IPS-NIHi7 (cell line): ENCODE measurements at regions not wholly inside any gene's neighbourhood (a gene's known extent, or its start where the extent isn't known, plus 50 kb on each side); places are given as distances from the start of the nearest gene placed in this dataset.
A peak's percentile ranks its signal among the peaks of the same experiment; 100 is the strongest.

Source experiments
- DNase-seq: peaks from one replicate; pipeline ENCODE4 v3.0.0; 2012; ENCODE audit warnings: mixed read lengths; ENCODE audit errors: extremely low spot score

DNA sequence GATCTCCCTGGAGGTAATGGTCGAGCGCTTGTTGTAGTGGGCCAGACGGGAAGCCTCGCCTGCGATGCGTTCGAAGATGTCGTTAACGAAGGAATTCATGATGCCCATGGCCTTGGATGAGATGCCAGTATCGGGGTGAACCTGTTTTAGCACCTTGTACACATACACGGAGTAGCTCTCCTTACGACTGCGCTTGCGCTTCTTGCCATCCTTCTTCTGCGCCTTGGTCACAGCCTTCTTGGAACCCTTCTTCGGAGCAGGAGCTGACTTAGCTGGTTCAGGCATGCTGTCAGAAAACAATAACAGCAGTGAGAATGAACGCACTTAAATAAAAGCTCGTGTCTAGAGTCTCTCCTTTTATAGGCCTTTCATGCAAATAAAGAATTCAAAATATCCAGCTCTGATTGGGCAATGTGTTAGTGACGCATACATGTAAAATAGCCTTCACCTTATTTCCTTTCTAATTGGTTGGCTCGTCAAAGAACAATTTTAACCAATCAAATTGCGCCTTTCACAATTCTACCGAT, 129.2 kb downstream of the HFE start:
- peak; percentile 58 for DNase-seq

- no peak for DNase-seq
Measured at GRCh38 chr6:26216886-26217713, 129.9 kb downstream of the HFE start.

- DNase-seq, result no peak
Measured at GRCh38 chr6:26217714-26218075, 130.5 kb downstream of the HFE start.

DNA sequence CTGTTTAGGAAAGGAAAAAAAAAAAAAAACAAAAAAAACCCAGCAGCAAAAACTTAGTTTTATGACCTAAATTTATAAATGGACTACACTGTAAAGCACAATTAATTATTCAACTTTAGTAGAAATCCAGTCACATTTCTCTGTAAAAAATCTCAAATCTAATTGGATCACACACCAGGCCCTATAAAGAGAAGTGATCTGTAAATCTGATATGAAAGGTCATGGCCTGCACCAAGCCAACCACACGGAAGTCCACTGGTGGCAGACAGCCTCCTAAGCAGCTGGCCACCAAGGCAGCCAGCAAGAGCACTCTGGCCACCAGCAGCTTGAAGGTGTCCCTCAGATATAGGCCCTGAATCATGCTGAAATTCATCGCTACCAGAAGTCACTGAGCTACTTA, 131.6 kb downstream of the HFE start:
- DNase-seq, result no peak

DNA sequence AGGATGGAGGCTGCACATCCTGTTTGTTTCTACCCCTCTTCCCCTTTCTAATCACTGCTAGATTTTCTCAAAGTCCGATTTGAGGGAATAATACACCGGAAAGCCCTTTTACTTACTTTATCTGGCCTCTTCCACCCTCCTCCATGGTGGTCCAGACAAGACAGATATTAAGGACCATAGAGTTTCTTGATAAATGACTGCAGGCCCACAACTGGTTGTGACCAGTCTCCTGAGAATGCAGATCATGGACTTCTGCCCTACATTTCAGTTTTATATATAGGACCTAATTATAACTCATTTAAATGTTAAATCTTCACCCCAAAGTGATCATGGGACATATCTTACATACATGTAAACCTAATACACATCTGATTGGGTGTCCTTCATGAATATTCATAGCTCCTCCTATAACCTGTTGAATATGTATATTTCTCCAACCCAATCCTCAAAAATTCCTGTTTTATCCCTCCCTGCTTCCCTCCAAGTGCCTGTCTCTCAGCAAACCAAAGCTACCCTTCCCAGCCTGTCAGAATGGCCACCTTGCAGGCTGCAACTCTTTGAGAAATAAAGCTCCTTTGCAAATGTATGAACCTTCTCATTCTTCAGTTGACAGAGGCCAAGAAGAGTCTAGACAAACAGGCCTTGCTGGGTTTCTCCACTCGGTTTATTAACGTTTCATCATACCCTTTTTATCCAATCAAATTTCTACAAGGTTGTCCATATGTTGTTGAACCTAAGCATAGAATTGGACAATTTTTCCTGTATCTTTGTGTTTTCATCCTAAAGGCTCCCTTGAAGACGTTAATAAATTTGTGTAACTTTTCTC, 133.1 kb downstream of the HFE start:
- DNase-seq, result no peak

DNA sequence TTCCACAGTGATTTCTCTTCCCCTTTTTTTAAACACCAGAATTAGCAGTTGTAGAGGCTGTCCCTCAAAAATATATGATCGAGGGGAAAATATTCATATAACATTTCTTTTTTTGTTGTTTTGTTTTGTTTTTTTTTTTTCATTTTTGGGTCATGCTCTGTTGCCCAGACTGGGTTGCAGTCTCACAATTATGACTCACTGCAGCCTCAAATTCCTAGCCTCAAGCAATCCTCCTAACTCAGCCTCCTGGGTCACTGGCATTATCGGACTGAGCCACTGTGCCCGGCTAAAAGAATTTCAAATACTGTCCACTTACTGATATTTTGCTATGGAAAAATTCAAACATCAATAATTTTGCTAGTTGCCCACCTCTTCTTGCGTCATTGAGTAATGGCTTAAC, 134.0 kb downstream of the HFE start:
- DNase-seq, result no peak

DNA sequence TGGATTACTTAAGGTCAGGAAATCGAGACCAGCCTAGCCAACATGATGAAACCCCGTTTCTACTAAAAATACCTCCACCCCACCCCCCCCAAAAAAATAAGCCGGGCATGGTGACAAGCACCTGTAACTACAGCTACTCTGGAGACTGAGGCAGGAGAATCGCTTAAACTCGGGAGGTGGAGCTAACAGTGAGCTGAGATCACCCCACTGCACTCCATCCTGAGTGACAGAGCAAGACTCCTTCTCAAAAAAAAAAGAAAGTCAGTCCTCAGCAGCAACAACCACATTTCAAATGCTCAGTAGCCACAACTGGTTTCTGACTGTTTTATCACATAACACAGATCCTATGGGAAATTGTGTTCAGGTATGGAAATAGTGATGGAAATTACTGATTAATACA, 135.3 kb downstream of the HFE start:
- no peak for DNase-seq

DNA sequence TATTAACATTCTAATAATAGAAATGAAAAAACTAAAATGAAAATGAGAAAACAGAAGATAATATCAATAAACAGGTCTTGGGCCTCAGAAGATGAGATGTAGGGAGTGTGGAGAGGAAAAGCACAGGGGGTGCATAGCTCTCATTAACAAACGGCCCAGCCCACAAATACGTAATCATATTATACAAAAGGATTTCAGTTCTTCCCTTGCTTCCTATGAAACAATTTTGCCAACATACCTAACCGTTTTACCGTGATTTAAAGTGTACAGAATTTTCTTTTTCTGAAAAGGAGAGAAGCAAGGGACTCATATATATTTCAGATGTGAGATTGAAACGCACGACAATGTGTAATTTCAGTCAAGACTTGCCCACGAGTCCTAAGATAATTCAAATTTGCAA, 136.0 kb downstream of the HFE start:
- no peak for DNase-seq

GRCh38 chr6:26223650-26224546, 136.7 kb downstream of the HFE start:
- DNase-seq, result no peak

DNA sequence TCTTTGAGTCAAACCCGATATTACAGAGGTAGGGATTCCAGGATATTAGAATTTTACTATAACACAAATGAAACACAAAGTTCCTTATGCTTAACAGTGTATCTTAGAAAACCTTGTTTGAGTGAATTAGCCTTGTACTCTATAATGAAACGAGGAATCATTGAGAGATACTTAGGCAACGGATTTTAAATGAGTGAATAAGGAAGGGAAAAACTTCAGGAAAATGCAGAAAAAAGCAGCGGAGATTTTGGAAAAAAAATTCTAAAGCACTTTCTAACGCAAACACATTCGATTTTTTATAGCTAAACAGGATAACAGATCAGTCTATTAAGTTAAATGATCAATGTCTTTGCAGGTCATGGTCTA, 137.3 kb downstream of the HFE start:
- no peak for DNase-seq

- DNase-seq, result peak; percentile 52
Measured at GRCh38 chr6:26224940-26225847, 138.0 kb downstream of the HFE start.

GRCh38 chr6:26225848-26226578, 138.8 kb downstream of the HFE start:
- DNase-seq, result no peak

DNA sequence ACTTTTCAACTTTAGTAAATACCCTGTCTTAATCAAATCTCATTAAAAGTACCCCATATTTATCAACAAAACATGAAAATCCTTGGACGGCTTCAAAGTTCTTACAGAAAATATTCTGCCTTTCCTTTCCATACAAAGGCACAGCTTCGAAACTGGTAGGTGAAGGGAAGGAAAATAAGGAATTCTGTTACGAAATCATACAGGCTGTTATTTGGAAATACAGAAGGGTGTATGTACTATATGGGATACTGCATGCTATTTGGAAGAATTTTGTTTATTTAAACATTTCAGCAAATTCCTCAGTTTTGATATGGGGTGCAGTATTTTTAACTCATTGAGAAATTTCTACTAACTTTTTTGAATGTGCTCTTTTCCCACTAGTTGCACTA, 138.4 kb upstream of the BTN3A2 start:
- no peak for DNase-seq

DNA sequence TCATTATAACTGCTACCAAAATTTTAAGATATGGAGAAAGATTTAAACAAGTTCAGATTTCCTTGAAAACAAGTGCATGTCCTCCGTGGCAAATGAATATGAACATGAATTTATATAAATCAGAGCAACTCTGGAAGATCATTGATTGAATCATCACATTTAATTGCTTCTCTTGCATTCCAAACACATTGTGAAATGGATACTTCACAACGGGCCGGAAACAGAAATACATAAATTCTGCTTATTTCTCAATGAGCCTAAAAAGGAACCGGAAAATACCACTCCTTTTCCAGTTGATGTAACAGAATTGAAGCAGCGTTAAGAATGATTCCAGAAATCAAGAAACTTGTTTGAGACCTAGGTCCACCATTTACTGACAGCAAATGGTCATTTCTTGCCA, 134.6 kb upstream of the BTN3A2 start:
- no peak for DNase-seq

GRCh38 chr6:26231006-26231587, 133.9 kb upstream of the BTN3A2 start:
- DNase-seq, result no peak

DNA sequence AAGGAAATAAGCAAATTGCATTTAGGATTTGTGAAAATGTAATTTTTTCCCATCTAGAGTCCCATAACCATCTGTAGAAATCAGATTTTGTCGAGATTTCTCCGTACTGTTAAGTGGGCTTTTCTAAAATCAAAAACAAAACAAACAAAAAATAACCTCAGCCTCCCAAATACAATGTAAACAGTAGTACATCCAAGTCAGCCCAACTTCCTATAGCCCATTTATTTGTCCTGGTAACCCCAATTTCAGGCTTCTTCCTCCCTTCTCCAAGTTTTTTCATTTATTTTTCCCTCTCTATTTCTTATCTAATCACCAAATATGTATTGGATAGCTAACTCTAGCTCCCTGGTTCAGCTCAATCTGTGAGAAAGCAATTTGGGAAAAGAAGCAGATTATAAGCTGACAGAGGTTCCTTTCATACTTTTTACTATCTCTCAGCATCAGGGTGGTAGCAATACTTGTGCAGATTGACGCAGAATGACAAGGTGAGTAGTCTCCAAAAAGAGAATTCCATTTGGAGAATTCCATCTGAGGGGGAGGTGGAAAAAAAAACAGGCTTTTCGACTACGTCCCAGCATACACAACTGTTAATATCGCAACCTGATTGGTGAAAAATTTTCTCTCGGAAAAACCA, 132.6 kb upstream of the BTN3A2 start:
- DNase-seq, result no peak

DNA sequence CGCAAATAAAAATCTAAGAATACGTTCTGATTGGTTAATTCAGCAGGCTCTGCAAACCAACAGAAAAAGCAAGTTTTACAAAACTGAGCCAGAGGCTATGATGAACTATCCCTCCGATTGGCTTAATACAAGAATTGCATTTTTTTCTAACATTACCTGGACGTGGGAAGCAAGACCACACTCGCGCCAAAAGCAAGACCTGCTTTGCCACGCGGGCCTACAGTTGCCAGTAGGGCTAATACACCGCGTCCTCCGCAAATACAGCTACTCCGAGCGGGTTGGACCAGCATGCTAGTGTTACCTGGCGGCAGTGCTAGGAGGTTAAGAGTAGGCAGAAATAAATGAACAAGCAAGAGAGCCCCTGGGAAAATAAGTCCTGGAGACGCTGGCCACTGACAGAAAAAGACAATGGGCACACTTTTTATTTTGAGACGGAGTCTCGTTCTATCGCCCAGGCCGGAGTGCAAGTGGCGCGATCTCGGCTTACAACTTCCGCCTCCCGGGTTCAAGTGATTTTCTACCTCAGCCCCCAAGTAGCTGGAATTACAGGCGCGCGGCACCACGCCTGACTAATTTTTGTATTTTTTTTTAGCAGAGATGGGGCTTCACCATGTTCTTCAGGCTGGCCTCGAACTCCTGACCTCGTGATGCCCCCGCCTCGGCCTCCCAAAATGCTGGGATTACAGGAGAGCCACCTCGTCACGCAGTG, 131.9 kb upstream of the BTN3A2 start:
- DNase-seq, result no peak

GRCh38 chr6:26233649-26234420, 131.2 kb upstream of the BTN3A2 start:
- no peak for DNase-seq
